Mesodermal cell (in vitro differentiated cells): ENCODE measurements at regions not wholly inside any gene's neighbourhood (a gene's known extent, or its start where the extent isn't known, plus 50 kb on each side); places are given as distances from the start of the nearest gene placed in this dataset.
A peak's percentile ranks its signal among the peaks of the same experiment; 100 is the strongest.
"Not testable (repeated sequence)": the region's sequence is repeated elsewhere in the genome, so short reads cannot be mapped to it uniquely, and the experiment has no call there.

ENCODE experiments used
- H3K27ac ChIP-seq: 2 replicates; pipeline ENCODE4 v1.7.0; 2013; ENCODE audit warnings: mild to moderate bottlenecking, low read depth, low read length, moderate library complexity; ENCODE audit not compliant: severe bottlenecking
- H3K36me3 ChIP-seq: 2 replicates; pipeline ENCODE4 v1.7.1; 2013; ENCODE audit warnings: mild to moderate bottlenecking, low read length, moderate library complexity; ENCODE audit not compliant: control insufficient read depth, insufficient read depth
- H3K4me1 ChIP-seq: one replicate; pipeline ENCODE4 v1.7.1; 2013; ENCODE audit warnings: mild to moderate bottlenecking, low read length; ENCODE audit not compliant: insufficient read depth, control insufficient read depth, poor library complexity, severe bottlenecking
- H3K4me3 ChIP-seq: 2 replicates; pipeline ENCODE4 v1.7.0; 2013; ENCODE audit warnings: low read length, control low read depth, mild to moderate bottlenecking; ENCODE audit not compliant: insufficient read depth, poor library complexity, severe bottlenecking; ENCODE audit errors: extremely low read depth
- H3K9me3 ChIP-seq: 2 replicates; pipeline ENCODE4 v1.7.1; 2013; ENCODE audit warnings: mild to moderate bottlenecking, low read length, moderate library complexity; ENCODE audit not compliant: control insufficient read depth
- WGBS, 2 experiments: methylation state at CpG; one replicate each; pipeline ENCODE4 v1.1.5; 2013; ENCODE audit warnings: missing lambda C conversion rate in 2 of 2; ENCODE audit not compliant: insufficient coverage in 2 of 2; 5-methylcytosine and 5-hydroxymethylcytosine counted together

DNA sequence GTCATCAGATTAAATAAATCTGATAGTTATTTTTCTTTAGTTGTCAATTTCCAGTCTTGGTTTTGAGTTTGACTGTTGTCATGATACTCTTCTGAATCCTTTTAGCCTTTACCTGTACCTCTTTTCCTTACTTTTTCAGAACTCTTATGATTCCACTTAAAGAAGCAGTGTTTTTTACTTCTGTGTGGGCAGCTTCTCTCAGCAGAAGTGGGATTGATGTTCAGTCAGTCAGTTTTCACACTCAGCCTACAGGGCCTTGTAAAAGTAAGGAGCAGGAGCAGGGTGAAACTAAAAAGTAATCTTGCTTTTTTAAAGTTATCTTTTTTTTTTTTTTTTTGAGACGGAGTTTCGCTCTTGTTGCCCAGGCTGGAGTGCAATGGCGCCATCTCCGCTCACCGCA is 75.1 kb downstream of the HAUS1 start:
- H3K4me1 ChIP-seq, result peaks cover 5% of the 10 kb centered on the region
- WGBS, 2 experiments, result 88 to 100% methylated on average over 3 to 5 of the region's 5 CpGs
- no peak overlapping the region for H3K4me3 ChIP-seq
- H3K9me3 ChIP-seq, result no peaks in the 10 kb centered on the region
- no peak overlapping the region for H3K27ac ChIP-seq
- H3K36me3 ChIP-seq, result peaks cover 8% of the 10 kb centered on the region

DNA sequence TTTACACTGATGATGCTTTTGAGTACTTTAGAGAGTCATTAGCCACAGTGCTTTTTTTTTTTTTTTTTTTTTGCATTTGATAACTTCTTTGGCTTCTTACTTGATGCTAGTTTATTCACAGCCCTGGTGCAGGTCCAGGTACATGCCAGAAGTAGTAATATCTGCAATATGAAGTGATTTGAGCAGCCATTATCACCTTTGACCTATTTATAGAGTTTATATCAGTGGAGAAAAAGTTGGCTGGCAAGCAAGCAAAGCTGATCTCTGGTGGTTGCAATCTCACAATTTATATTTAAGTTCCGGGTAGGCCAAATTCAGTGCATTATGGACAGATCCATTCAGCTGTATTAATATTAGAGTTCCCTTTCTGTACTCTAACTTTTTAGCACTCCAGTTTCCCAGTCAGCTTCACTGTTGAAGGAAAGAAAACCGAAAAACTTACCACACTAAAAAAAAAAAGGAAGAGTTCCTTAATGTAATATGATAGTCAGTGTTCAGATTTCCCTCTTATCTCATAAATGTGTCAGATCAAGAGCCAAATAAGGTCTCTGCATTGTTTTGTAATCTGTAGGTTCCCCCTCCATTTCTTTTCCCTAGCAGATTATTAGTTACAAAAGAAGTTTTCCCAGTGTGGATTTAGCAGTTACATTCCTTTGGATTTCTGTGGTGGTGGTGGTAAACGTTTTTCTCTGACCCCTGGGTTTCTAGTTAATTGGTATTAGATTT is 78.6 kb downstream of the HAUS1 start:
- Histone ChIP-seq H3K4me3 (no peak overlapping the region), H3K27ac (no peak overlapping the region), H3K36me3 (peaks cover 5% of the 10 kb centered on the region), H3K9me3 (no peaks in the 10 kb centered on the region), H3K4me1 (no peaks in the 10 kb centered on the region)
- 100% methylated on average over 1 of the region's 3 CpGs; no CpG with 5 or more reads in 1 of the 2 experiments for WGBS, 2 experiments

GRCh38 chr18:46184296-46184695 is 80.1 kb downstream of the HAUS1 start:
- H3K4me3 ChIP-seq, H3K4me1 ChIP-seq, H3K36me3 ChIP-seq, H3K9me3 ChIP-seq, H3K27ac ChIP-seq: not testable (repeated sequence)
- WGBS, 2 experiments, result 91 to 93% methylated on average over 8 to 9 of the region's 9 CpGs

- H3K27ac ChIP-seq, result no peak overlapping the region
- H3K9me3 ChIP-seq, result no peaks in the 10 kb centered on the region
- peaks cover 8% of the 10 kb centered on the region for H3K36me3 ChIP-seq
- no peak overlapping the region for H3K4me3 ChIP-seq
- no peaks in the 10 kb centered on the region for H3K4me1 ChIP-seq
- no CpG with 5 or more reads among the region's 1 CpG for WGBS, 2 experiments
Measured at GRCh38 chr18:46184727-46185126, 80.5 kb downstream of the HAUS1 start.

DNA sequence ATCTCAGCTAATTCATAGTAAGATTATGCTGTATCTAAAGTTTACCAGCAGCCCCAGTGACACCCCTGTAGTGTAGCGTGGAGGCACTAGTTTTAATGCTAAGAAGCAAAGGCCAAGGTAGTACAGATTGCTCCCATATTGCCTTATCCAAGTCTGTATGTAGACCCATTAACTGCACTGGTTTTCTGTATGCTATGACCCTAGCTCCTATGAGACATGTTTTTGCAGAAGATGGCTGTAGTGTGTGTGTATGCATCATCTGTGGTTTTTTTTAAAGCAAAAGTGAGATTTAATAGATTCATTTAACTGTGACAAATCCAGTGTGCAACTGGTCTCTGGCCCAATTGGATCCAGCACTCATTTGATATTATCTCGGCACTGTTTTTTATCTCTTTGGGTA is 86.5 kb downstream of the HAUS1 start:
- Histone ChIP-seq H3K9me3 (no peaks in the 10 kb centered on the region), H3K36me3 (peaks cover 3% of the 10 kb centered on the region), H3K27ac (no peak overlapping the region), H3K4me3 (no peak overlapping the region), H3K4me1 (no peaks in the 10 kb centered on the region)
- WGBS, 2 experiments, result 90 to 100% methylated on average over 1 of the region's 2 CpGs

DNA sequence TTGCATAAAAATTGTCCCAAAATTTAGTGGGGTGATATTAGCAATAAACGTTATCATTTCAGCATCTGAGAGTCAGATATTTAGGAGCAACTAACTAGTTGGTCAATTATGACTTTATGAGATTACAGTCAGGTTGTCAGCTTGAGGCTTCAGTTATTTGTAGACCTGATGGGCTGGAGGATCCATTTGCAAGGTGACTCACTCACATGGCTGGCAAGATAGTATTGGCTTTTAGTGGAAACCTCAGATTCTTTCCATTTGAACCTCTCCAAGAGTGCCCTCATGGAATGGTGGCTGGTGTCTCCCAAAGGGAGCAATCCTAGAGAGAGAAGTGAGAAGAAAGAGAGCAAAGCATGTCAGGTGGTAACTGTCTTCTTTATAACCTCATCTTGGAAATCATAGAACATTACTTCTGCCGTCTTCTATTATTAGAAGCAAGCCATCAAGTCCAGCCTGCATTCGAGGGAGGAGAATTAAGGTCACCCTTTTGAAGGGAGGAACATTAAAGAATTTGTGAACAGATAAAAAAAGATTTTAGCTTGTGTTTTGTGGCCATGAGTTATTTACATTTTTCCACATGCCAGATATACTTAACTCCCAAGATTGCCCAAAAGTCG is 92.5 kb downstream of the HAUS1 start:
- no peak overlapping the region for H3K4me3 ChIP-seq
- H3K9me3 ChIP-seq, result no peaks in the 10 kb centered on the region
- H3K27ac ChIP-seq, result no peak overlapping the region
- H3K4me1 ChIP-seq, result no peaks in the 10 kb centered on the region
- 94 to 100% methylated on average over 2 of the region's 4 CpGs for WGBS, 2 experiments
- no peaks in the 10 kb centered on the region for H3K36me3 ChIP-seq

DNA sequence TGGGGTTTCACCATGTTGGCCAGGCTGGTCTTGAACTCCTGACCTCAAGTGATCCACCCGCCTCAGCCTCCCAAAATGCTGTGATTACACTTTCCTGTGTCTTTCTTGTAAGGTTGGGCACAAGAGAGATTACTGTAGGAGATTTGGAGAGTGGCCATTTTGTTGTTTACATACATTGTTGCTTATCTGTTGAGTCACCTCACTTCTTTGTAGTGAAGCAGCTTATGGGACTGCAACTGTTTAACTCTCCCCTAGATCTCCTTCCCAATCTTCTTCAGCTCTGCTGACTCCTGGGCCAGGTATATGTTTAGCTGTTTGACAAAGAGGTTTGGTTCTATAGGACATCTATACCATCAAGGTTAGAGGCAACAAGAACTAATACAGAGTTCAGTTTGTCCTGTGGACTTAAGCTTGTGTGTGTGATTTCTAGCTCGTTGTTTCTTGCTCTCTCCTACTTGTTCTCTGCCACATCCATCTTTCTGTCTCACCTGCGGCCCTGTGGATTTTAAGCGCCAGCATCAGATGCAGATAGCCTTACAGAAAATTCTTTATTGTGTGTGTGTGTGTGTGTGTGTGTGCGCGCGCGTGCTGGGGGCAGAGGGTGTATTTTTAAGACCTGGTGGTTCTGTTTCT is 95.4 kb downstream of the HAUS1 start:
- Histone ChIP-seq H3K27ac (peak overlapping the region; percentile 88), H3K4me3 (no peak overlapping the region), H3K9me3 (no peaks in the 10 kb centered on the region), H3K4me1 (no peaks in the 10 kb centered on the region), H3K36me3 (no peaks in the 10 kb centered on the region)
- WGBS, 2 experiments, result 100% methylated on average over 2 of the region's 8 CpGs; no CpG with 5 or more reads in 1 of the 2 experiments

DNA sequence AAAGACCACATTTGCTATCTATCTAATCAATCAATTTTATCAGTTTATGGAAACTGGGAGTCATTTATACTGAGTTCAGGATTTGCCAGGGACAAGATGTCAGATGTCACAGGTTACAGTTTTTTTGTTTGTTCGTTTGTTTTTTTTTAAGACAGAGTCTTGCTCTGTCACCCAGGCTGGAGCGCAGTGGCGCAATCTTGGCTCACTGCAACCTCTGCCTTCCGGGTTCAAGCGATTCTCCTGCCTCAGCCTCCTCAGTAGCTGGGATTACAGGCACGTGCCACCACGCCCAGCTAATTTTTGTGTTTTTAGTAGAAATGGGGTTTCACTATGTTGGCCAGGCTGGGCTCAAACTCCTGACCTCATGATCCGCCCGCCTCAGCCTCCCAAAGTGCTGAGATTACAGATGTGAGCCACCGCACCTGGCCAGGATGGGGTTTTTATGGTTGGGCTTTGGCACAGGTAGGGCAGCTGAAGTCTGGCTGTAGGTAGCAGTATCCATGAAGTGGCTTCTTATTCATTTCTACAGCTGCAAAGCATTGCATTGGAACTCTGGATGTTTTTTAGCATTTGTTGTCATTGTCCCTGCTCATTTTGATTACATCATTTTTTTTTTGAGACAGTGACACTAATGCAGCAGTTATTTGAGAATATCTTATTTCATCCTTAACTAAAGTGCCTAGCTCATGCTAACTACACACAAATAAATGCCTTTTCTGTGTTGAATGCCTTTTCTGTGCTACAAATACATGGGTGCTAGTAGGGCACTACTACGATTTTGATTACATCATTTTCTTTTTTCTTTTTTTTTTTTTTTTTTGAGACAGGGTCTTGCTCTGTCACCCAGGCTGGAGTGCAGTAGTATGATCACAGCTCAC is 96.2 kb downstream of the HAUS1 start:
- WGBS, 2 experiments, result 92 to 94% methylated on average over 7 of the region's 11 CpGs
- H3K36me3 ChIP-seq, H3K4me1 ChIP-seq, H3K4me3 ChIP-seq, H3K9me3 ChIP-seq: not testable (repeated sequence)
- H3K27ac ChIP-seq, result peak overlapping the region; percentile 88

DNA sequence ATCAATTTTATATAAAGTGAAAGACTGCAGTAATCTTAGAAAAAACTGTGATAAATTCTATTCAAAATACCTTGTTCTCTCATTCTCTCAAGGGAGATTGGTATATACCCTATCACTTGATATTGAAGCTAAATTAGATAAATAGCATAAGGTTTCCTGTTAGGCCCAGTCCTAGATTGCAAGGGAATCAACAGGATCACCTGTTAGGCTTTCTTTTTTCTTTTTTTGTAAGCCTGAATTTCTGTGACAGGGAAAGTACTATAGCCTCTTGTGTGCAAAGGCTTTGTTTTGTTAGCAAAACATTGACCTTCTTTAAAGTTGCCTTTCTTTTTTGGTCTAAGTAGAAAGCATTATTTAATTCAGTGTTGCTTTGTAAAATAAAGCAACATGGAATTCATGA is 100.0 kb downstream of the HAUS1 start:
- Histone ChIP-seq H3K27ac (no peak overlapping the region), H3K36me3 (no peaks in the 10 kb centered on the region), H3K4me1 (no peaks in the 10 kb centered on the region), H3K4me3 (no peak overlapping the region), H3K9me3 (no peaks in the 10 kb centered on the region)

DNA sequence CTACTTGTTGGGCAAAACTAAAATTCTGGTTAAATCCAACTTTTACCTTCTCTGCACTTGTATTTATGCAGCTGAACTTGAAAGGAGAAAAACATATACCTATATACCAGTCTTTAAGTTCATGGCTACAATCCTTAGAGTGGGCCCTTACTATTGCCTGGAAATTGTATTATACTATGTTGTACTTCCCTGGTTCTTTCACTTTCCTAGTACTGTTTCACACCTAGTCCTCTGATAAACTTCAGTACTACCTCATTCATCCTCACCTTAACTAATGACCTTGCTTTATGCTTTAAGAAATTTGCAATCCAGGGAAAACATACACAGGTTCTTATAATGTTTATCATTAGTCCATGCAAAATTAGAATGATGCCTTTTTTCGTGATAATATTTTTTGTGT is 103.8 kb downstream of the HAUS1 start:
- Histone ChIP-seq H3K4me1 (no peaks in the 10 kb centered on the region), H3K27ac (no peak overlapping the region), H3K36me3 (no peaks in the 10 kb centered on the region), H3K9me3 (no peaks in the 10 kb centered on the region), H3K4me3 (no peak overlapping the region)
- 0% methylated on average over 1 of the region's 1 CpG; no CpG with 5 or more reads in 1 of the 2 experiments for WGBS, 2 experiments
